Fibroblast of skin of left biceps (primary cell): ENCODE measurements at regions not wholly inside any gene's neighbourhood (a gene's known extent, or its start where the extent isn't known, plus 50 kb on each side); places are given as distances from the start of the nearest gene placed in this dataset.
"Not testable (repeated sequence)": the region's sequence is repeated elsewhere in the genome, so short reads cannot be mapped to it uniquely, and the experiment has no call there.

Source experiments
- DNase-seq, 2 experiments: peaks; one replicate each; pipeline ENCODE4 v3.0.0-alpha.2; 2013; ENCODE audit warnings: low read depth in 2 of 2

GRCh38 chr21:34272321-34272720 lies 91.5 kb upstream of the KCNE2 start:
- no peak for DNase-seq

GRCh38 chr21:34274001-34274400 lies 89.8 kb upstream of the KCNE2 start:
- peak; percentile 34 to 35 for DNase-seq

DNA sequence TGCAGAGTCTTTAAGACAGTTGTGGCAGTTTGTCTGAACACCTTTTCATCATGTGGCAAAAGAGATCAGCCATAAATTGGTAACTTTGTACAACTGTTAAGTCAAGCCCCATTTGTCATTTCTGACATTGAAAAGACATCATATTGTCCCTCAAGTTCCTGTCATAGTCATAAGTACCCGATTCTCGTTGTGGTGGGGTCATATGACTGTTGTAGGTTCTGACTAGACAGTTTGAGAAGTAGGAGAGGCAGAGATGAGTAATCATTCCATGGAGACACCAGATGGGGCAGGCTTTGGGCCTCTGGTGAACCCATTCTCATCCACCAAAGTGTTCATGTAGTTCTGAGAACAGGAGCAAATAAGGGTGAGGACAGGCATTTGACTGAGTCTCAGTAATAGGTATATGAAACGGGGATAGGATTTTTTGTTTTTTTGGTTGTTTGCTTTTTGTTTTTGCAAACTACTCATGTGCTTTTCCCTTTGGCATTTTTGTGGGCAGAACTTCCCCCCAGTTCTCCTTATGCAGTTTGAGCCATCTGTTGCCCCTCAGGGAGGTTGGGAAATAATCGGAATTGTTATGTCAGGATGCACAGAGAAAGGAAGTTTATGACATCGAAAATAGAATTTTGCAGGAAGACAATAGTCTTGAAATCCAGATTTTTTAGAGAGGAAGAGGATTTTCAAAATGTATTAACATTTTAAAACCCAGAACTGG lies 86.9 kb upstream of the KCNE2 start:
- no peak for DNase-seq

DNA sequence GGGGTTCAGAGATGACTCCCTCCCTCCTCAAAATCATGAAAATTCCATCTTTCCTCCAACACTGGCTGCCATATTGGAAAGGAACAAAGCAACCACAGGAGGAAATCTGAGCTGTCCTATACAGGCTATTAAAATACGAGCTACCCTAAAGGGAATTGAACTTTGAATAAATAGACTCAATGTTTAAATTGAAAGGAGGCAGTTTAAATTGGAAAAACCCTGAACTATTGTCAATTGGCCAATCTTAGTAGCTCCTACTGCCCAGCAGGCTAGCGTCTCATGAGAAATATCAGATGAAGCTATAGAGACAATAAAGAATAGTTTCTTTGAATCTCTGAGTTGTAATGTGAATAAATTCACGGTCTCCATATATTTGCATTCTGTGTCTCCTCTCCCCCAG lies 85.4 kb upstream of the KCNE2 start:
- DNase-seq, result no peak

DNA sequence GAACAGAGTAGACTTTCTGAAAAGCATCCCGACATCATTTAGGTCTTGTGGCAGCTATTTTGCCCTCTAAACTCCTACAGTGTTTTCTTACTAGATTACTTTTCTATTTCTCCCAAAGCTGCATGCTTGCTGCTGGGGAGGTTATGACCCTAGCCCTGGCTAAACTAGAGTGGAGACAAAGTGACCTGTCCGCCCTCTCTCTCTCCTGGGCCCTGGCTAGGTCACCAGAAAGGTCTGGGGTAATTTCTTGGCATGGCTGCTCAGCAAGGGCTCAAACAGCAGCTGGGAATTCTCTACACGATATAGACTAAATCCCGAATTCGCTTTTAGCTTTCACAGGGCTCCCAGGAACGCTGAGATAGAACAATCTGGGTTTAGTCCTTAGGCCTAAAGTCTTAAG lies 84.5 kb upstream of the KCNE2 start:
- no peak for DNase-seq

GRCh38 chr21:34279883-34280282 lies 83.9 kb upstream of the KCNE2 start:
- DNase-seq, result no peak

GRCh38 chr21:34280389-34280795 lies 83.4 kb upstream of the KCNE2 start:
- peak; percentile 47 to 49 for DNase-seq

DNA sequence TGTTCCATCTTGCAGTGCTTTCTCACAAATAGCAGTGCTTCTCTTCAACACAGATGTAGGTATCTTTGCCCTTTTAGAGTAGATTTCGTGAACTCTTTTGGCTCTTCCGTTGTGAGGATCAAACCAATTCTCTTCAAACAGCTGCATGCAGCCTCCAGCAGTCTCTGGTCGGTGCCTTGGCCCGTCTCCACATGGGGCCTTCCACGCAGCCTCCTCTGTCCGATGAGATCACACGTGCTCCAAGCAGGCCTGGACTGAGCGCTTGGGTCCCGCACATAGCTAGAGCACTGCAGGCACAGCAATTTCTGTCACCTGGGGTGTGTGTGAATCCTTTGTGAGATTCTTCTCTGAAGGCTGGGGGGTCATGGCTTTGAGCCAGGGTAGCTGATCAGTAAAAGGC lies 82.8 kb upstream of the KCNE2 start:
- no peak for DNase-seq

DNA sequence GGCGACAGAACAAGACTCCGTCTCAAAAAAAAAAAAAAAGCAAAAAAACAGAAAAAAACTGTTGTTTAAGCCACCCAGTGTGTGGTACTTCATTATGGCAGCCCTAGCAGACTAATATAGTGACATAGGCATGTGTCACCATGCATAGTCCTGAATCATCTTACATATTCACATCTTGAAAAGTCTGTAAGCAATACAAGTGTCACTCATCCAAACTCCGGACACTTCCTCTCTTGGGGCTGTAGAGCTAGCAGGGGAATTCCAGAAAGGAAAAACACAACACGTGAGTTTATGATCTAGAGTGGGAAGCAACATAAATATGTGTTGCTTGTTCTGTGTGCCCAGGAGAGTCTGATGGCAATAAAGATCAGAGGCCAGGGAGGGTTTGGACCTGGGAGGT lies 81.6 kb upstream of the KCNE2 start:
- DNase-seq, result no peak

GRCh38 chr21:34284666-34285065 lies 79.1 kb upstream of the KCNE2 start:
- no peak for DNase-seq

DNA sequence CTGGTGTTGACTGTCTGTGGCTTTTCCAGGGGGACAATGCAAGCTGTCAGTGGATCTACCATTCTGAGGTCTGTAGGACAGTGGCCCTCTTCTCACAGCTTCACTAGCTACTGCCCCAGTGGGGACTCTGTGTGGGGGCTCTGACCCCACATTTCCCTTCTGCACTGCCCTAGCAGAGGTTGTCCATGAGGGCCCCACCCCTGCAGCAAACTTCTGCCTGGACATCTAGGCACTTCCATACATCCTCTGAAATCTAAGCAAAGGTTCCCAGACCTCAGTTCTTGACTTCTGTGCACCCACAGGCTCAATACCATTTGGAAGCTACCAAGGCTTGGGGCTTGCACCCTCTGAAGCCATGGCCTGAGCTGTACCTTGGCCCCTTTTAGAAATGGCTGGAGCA lies 75.8 kb upstream of the KCNE2 start:
- DNase-seq, result not testable (repeated sequence)

- no peak for DNase-seq
These were observed 74.0 kb upstream of the KCNE2 start for GRCh38 chr21:34289856-34290255.

DNA sequence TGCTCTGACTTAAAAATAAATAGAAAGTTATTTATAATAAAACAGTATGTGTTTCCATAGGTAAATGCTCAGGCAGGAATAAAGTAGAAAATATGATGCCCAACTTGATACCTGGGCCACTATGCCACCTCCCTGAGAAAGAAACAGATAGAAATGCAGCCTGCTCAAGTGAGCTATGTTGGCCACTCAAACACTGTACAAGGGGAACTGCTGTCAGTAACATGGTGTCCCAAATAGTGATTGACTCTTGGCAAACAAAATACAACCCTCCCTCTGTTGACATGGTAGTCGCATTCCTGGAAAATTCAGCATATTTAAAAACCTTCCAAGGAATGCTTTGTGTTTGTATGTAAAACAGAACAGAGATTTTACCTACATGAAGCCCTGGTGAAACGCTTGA lies 66.9 kb upstream of the KCNE2 start:
- DNase-seq, result no peak

DNA sequence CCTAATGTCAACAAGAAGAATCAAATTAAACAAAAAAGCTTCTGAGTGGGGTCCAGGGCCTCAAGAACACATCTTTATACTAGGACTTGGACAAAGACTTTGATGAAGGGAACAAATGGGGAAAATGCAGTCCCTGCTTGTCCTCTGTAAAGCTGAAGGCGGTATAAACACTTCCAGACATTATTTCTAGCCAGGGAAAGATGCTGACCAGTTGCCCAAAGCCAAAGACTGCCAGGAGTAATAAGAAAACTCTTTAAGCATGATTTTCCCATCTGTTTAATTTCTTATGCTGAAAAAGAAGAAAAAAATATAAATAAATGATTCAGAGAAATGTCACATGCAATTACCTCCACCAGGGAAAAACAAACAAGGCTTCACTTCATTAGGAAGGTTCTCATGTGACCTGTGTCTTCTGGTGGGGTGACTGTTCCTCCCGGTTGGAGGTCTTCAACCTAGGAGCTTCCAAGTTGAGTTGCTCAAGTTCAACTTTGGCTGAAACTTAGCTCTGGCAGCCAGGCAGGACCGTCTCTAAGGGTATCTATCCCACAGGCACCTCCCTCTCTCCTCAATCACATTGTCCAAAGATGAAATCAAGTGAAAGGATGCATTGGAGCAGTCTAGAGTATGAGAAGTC lies 65.2 kb upstream of the KCNE2 start:
- no peak for DNase-seq

GRCh38 chr21:34299168-34299539 lies 64.7 kb upstream of the KCNE2 start:
- DNase-seq, result no peak

DNA sequence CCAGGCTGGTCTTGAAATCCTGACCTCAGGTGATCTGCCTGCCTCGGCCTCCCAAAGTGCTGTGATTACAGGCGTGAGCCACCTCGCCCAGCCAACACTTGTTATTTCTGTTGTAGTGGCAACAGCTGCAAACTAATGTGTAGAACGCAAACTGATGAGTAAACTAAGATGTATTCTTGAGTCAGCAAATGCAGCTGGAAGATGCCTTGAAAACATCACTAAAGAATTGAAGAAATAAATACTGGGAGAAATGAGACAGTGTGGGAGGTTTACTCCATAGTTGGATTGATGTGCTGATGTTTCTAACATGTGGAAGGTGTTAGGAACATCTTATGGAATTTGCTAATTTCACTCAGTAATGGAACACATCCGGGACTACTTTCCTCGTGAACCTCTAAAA lies 61.3 kb upstream of the KCNE2 start:
- no peak for DNase-seq

DNA sequence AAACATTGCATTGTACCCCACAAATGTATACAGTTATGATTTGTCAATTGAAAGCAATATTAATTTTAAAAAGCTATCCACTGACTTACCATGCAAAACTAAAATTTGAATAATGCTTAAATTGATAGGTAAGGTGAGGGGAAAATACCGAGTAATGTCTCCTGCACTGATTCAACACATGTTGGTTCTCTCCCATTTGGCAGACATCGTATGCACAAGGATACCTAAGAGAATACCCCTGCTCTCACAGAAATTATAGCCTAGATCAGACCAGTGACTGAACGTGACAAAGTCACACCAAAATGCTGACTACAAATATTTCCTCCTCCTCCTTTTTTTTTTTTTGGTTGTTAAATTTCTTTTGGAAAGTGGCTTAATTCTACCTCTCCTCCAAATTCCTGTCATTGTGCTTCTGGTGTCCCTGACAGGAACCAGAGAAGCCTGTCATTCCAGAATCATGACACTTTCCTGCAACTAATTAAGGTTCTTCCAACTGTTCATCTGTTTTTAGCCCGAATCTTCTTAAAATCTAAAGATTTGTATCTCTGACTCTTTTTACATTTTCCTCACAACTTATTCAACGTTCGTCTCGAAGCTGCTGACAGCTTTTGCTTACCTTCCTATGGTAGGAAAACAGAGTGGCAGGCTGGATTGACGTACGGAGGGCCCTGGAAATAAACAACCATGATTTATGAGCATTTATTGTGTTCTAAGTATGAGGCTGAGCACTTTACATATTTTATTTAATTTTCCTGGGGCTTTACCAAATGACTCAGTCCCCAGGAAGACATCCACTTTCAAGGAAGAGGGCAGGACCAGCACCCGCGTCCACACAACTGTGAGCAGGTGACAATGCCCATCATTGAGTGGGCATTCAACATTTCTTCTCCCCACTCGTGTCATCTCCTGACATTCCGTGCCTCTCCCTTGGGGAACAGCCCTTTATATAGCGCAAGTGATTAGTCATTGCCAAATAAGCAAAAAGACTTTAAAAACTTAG lies 57.9 kb upstream of the KCNE2 start:
- DNase-seq, result no peak

DNA sequence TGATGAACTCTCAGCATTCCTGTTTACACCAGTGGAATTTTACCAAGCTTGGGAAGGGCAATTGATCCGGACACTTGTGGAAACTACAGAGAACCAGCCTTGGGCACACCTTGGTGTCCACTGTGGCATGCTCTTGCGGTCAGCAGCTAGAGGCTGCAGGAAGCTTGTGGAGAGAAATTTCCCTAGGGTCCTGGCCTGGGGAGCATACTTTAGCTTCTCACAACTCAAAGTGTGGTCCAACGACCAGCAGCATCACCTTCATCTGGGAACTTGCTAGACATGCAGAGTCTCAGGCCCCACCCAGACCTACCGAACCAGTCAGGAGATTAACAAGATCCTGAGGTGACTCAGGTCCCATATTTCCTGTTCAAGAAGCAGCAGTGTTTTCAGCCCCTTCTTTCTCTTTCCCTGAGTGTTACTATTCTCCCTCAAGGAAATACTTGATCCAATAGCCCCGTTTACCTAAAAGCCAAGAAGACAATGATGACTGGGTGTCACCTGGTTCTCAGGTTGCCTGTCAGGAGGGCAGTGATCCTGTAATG lies 55.7 kb upstream of the KCNE2 start:
- no peak for DNase-seq

GRCh38 chr21:34311561-34312330 lies 52.1 kb upstream of the KCNE2 start:
- DNase-seq, result no peak

- DNase-seq, result no peak
These were observed 50.7 kb upstream of the KCNE2 start for GRCh38 chr21:34313116-34313515.
